GM18502 (cell line): ENCODE measurements at regions not wholly inside any gene's neighbourhood (a gene's known extent, or its start where the extent isn't known, plus 50 kb on each side); places are given as distances from the start of the nearest gene placed in this dataset.

Source experiments
- ATAC-seq: cut with Tn5 transposase; IDR thresholded peaks from one replicate; pipeline ENCODE4 v1.9.1; 2021; ENCODE audit warnings: mild to moderate bottlenecking; ENCODE audit not compliant: unreplicated experiment, poor library complexity

- ATAC-seq = no peak
Observed at GRCh38 chr13:106384516-106384915, 150.9 kb downstream of the EFNB2 start.

GRCh38 chr13:106383791-106384190 lies 151.7 kb downstream of the EFNB2 start:
- ATAC-seq = no peak

- no peak for ATAC-seq
Observed at GRCh38 chr13:106382534-106382933, 152.9 kb downstream of the EFNB2 start.

- ATAC-seq = no peak
Observed at GRCh38 chr13:106381091-106381490, 154.4 kb downstream of the EFNB2 start.

- no peak for ATAC-seq
Observed at GRCh38 chr13:106377931-106378662, 157.4 kb downstream of the EFNB2 start.

- ATAC-seq = no peak
Observed at GRCh38 chr13:106377341-106377740, 158.1 kb downstream of the EFNB2 start.

- no peak for ATAC-seq
Observed at GRCh38 chr13:106376401-106377112, 158.9 kb downstream of the EFNB2 start.

- no peak for ATAC-seq
Observed at GRCh38 chr13:106375085-106375484, 160.4 kb downstream of the EFNB2 start.

GRCh38 chr13:106374631-106375030 lies 160.8 kb downstream of the EFNB2 start:
- no peak for ATAC-seq

GRCh38 chr13:106373989-106374572 lies 161.4 kb downstream of the EFNB2 start:
- peak; percentile 85 for ATAC-seq

- peak; percentile 54 for ATAC-seq
Observed at GRCh38 chr13:106373304-106373988, 162.0 kb downstream of the EFNB2 start.

GRCh38 chr13:106372199-106373155 lies 163.0 kb downstream of the EFNB2 start:
- ATAC-seq = peak; percentile 37

- no peak for ATAC-seq
Observed at GRCh38 chr13:106371024-106371423, 164.4 kb downstream of the EFNB2 start.

- no peak for ATAC-seq
Observed at GRCh38 chr13:106369858-106370257, 165.6 kb downstream of the EFNB2 start.

GRCh38 chr13:106369091-106369490 lies 166.4 kb downstream of the EFNB2 start:
- ATAC-seq = no peak

- ATAC-seq = no peak
Observed at GRCh38 chr13:106367361-106367971, 168.0 kb downstream of the EFNB2 start.

- ATAC-seq = no peak
Observed at GRCh38 chr13:106362707-106363106, 172.8 kb downstream of the EFNB2 start.

GRCh38 chr13:106361621-106362020 lies 173.8 kb downstream of the EFNB2 start:
- no peak for ATAC-seq

- no peak for ATAC-seq
Observed at GRCh38 chr13:106357198-106357597, 178.3 kb downstream of the EFNB2 start.
